H9 (cell line): ENCODE measurements at regions not wholly inside any gene's neighbourhood (a gene's known extent, or its start where the extent isn't known, plus 50 kb on each side); places are given as distances from the start of the nearest gene placed in this dataset.

Experiments
- DNase-seq: peaks from one replicate; pipeline ENCODE4 v3.0.0-alpha.2; 2017
- H2AFZ ChIP-seq: one replicate; pipeline ENCODE4 v1.6.1; 2013; ENCODE audit warnings: mild to moderate bottlenecking, low read length, control low read depth, moderate library complexity
- H2AK5ac ChIP-seq: 2 replicates; pipeline ENCODE4 v1.6.1; 2013; ENCODE audit warnings: low read length, control low read depth, mixed read lengths; ENCODE audit not compliant: insufficient read length
- H2BK120ac ChIP-seq: one replicate; pipeline ENCODE4 v1.6.1; 2013; ENCODE audit warnings: low read depth, mild to moderate bottlenecking, low read length, control low read depth, inconsistent platforms; ENCODE audit not compliant: poor library complexity, severe bottlenecking
- H2BK12ac ChIP-seq: 2 replicates; pipeline ENCODE4 v1.6.1; 2013; ENCODE audit warnings: low read length, control low read depth, mixed read lengths, low read depth; ENCODE audit not compliant: insufficient read length
- H2BK15ac ChIP-seq: 2 replicates; pipeline ENCODE4 v1.6.1; 2013; ENCODE audit warnings: low read depth, low read length, control low read depth
- H2BK20ac ChIP-seq: one replicate; pipeline ENCODE4 v1.6.1; 2013; ENCODE audit warnings: low read depth, mild to moderate bottlenecking, low read length, control low read depth, inconsistent platforms; ENCODE audit not compliant: poor library complexity, severe bottlenecking
- H2BK5ac ChIP-seq: 2 replicates; pipeline ENCODE4 v1.6.1; 2013; ENCODE audit warnings: low read length, control low read depth, mixed read lengths; ENCODE audit not compliant: insufficient read length
- H3K14ac ChIP-seq: 2 replicates; pipeline ENCODE4 v1.6.1; 2013; ENCODE audit warnings: low read length, control low read depth; ENCODE audit not compliant: insufficient read depth
- H3K18ac ChIP-seq: 2 replicates; pipeline ENCODE4 v1.6.1; 2013; ENCODE audit warnings: low read depth, mild to moderate bottlenecking, mixed read lengths, low read length, control low read depth; ENCODE audit not compliant: insufficient read length
- H3K23ac ChIP-seq: 2 replicates; pipeline ENCODE4 v1.6.1; 2013; ENCODE audit warnings: low read length, control low read depth, mixed read lengths, low read depth; ENCODE audit not compliant: insufficient read length
- H3K23me2 ChIP-seq: 2 replicates; pipeline ENCODE4 v1.6.1; 2013; ENCODE audit warnings: low read depth, mild to moderate bottlenecking, mixed read lengths, low read length, control low read depth; ENCODE audit not compliant: insufficient read length, poor library complexity, severe bottlenecking
- H3K27ac ChIP-seq: 2 replicates; pipeline ENCODE4 v1.5.1; 2013; ENCODE audit warnings: low read length, control low read depth, mixed read lengths, low read depth; ENCODE audit not compliant: insufficient read length
- H3K27me3 ChIP-seq: 2 replicates; pipeline ENCODE4 v1.6.1; 2013; ENCODE audit warnings: low read length, control low read depth, inconsistent platforms; ENCODE audit not compliant: insufficient read depth
- H3K4ac ChIP-seq: 2 replicates; pipeline ENCODE4 v1.6.1; 2013; ENCODE audit warnings: low read depth, mild to moderate bottlenecking, control low read depth, inconsistent platforms, low read length, moderate library complexity
- H3K4me1 ChIP-seq: 2 replicates; pipeline ENCODE4 v1.6.1; 2013; ENCODE audit warnings: low read length, control low read depth, inconsistent platforms; ENCODE audit not compliant: insufficient read depth
- H3K4me2 ChIP-seq: 2 replicates; pipeline ENCODE4 v1.6.1; 2013; ENCODE audit warnings: low read length, control low read depth, mixed read lengths; ENCODE audit not compliant: insufficient read length, insufficient read depth
- H3K56ac ChIP-seq: 2 replicates; pipeline ENCODE4 v1.6.1; 2013; ENCODE audit warnings: low read depth, mild to moderate bottlenecking, mixed read lengths, low read length, control low read depth; ENCODE audit not compliant: insufficient read length
- H3K79me1 ChIP-seq: 2 replicates; pipeline ENCODE4 v1.6.1; 2013; ENCODE audit warnings: low read depth, mild to moderate bottlenecking, moderate library complexity, low read length, control low read depth, inconsistent platforms; ENCODE audit not compliant: insufficient read depth, poor library complexity, severe bottlenecking
- H3K79me2 ChIP-seq: 2 replicates; pipeline ENCODE4 v1.6.1; 2013; ENCODE audit warnings: low read length, control low read depth, inconsistent platforms; ENCODE audit not compliant: insufficient read depth
- H3K9ac ChIP-seq: 2 replicates; pipeline ENCODE4 v1.6.1; 2013; ENCODE audit warnings: low read length, control low read depth, mixed read lengths; ENCODE audit not compliant: insufficient read length; ENCODE audit errors: extremely low read depth
- H3K9me3 ChIP-seq: one replicate; pipeline ENCODE4 v1.6.1; 2013; ENCODE audit warnings: low read depth, low read length, inconsistent platforms; ENCODE audit not compliant: control insufficient read depth
- H3T11ph ChIP-seq: one replicate; pipeline ENCODE4 v1.6.1; 2013; ENCODE audit warnings: mild to moderate bottlenecking, low read length, control low read depth, inconsistent platforms
- H4K20me1 ChIP-seq: one replicate; pipeline ENCODE4 v1.6.1; 2013; ENCODE audit not compliant: control insufficient read depth, insufficient read length, insufficient read depth
- H4K5ac ChIP-seq: 2 replicates; pipeline ENCODE4 v1.6.1; 2013; ENCODE audit warnings: low read depth, mild to moderate bottlenecking, mixed read lengths, low read length, control low read depth; ENCODE audit not compliant: insufficient read length
- H4K8ac ChIP-seq: replicated peaks from 2 replicates; pipeline ENCODE4 v1.6.1; 2013; ENCODE audit warnings: low read length, control low read depth, mixed read lengths, low read depth; ENCODE audit not compliant: insufficient read length
- H4K91ac ChIP-seq: 2 replicates; pipeline ENCODE4 v1.6.1; 2013; ENCODE audit warnings: low read depth, mild to moderate bottlenecking, moderate library complexity, mixed read lengths, low read length, control low read depth; ENCODE audit not compliant: insufficient read length
- H3K27ac Mint-ChIP-seq, 3 experiments: 2 replicates in 2 of 3; 3 replicates in 1 of 3; pipeline ENCODE4 v1.8.0; 2020 to 2021; ENCODE audit warnings: mixed read lengths in 3 of 3, mild to moderate bottlenecking in 1 of 3, moderate library complexity in 1 of 3
- H3K27me3 Mint-ChIP-seq: 2 replicates; pipeline ENCODE4 v1.8.0; 2021; ENCODE audit warnings: low read depth, mild to moderate bottlenecking, moderate library complexity, mixed read lengths
- H3K36me3 Mint-ChIP-seq, 3 experiments: 2 replicates in 2 of 3; 3 replicates in 1 of 3; pipeline ENCODE4 v1.8.0; 2020 to 2021; ENCODE audit warnings: low read depth in 3 of 3, mixed read lengths in 3 of 3; ENCODE audit not compliant: insufficient read depth in 1 of 3
- H3K4me1 Mint-ChIP-seq, 2 experiments: 2 replicates each; pipeline ENCODE4 v1.8.0; 2020; ENCODE audit warnings: mixed read lengths in 2 of 2
- H3K4me3 Mint-ChIP-seq, 2 experiments: 2 replicates in 1 of 2; 3 replicates in 1 of 2; pipeline ENCODE4 v1.8.0; 2020 to 2021; ENCODE audit warnings: mild to moderate bottlenecking in 2 of 2, mixed read lengths in 2 of 2, moderate library complexity in 1 of 2
- H3K9me3 Mint-ChIP-seq, 2 experiments: 2 replicates in 1 of 2; 3 replicates in 1 of 2; pipeline ENCODE4 v1.8.0; 2020; ENCODE audit warnings: mild to moderate bottlenecking in 2 of 2, mixed read lengths in 2 of 2, moderate library complexity in 1 of 2
- WGBS: extraction: QIAGEN DNeasy Blood & Tissue Kit; methylation state at CpG from one replicate; pipeline ENCODE4 v1.1.7; 2013; ENCODE audit warnings: missing lambda C conversion rate, low lambda C conversion rate, mixed read lengths; ENCODE audit not compliant: insufficient read length; ENCODE audit errors: extremely low coverage; 5-methylcytosine and 5-hydroxymethylcytosine counted together
- TF ChIP-seq, protein P1 (sequence below): fragments of 200-600 bp; sonication (generic); conservative IDR thresholded peaks from 3 replicates; pipeline ENCODE4 v1.8.0; 2021; ENCODE audit warnings: antibody characterized with exemption, mild to moderate bottlenecking

DNA sequence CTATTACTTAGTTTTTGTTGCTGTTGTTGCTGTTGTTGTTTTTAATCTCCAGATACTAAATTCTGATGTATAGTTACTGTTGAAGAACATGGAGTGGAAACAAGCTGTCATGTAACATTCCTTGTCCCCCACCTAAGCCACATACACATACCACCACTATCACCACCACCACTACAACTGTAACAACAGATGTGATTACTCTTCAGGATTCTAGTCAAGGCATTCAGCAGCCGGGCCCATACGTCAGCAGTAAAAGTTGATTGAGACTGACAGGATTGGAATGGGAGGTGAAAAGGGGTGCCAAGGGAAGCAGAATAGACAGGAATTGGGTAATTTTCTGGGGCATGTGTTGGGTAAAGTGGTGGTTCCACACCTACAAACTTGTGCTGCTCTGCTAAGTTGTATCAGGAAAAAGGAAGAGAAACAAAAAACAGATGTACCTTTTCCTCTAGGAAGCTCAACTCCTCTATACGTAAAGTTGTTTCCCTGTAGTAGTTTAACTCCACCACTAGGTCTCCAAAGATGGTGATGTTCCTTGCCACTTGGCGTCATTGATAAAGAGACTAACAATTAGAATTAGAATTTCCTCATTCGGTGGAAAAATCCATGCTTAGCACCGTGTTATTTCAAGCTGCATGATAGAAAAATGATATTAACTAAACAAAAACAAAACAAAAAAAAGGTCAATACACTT, 138.6 kb downstream of the ARRDC3 start:
- H3K23me2 ChIP-seq: no peaks in the 10 kb centered on the region
- H3K18ac ChIP-seq: no peak overlapping the region
- H3T11ph ChIP-seq: no peak overlapping the region
- H3K9ac ChIP-seq: no peak overlapping the region
- no peak overlapping the region for H2BK20ac ChIP-seq
- H2AFZ ChIP-seq: no peak overlapping the region
- H4K5ac ChIP-seq: no peak overlapping the region
- H3K27me3 Mint-ChIP-seq: no peaks in the 10 kb centered on the region
- peaks cover 0 to 2% of the 10 kb centered on the region in 2 experiments; a peak in 1 of 4 replicates for H3K4me1 Mint-ChIP-seq
- no peaks in the 10 kb centered on the region for H3K9me3 ChIP-seq
- H3K79me2 ChIP-seq: no peaks in the 10 kb centered on the region
- no CpG with 5 or more reads among the region's 6 CpGs for WGBS
- no peak overlapping the region for H3K23ac ChIP-seq
- H2BK120ac ChIP-seq: no peak overlapping the region
- no peak overlapping the region for H3K4me3 Mint-ChIP-seq
- no peaks in the 10 kb centered on the region for H4K20me1 ChIP-seq
- no peak overlapping the region for H2BK5ac ChIP-seq
- no peak overlapping the region for H2BK15ac ChIP-seq
- no peak overlapping the region for H2AK5ac ChIP-seq
- no peaks in the 10 kb centered on the region for H3K27me3 ChIP-seq
- H3K27ac Mint-ChIP-seq: no peak overlapping the region; a peak in 1 of 7 replicates
- no peak overlapping the region for H4K91ac ChIP-seq
- no peak overlapping the region for H3K4ac ChIP-seq
- no peak overlapping the region for H3K56ac ChIP-seq
- H3K27ac ChIP-seq: no peak overlapping the region
- H3K36me3 Mint-ChIP-seq: peaks cover 0 to 8% (median 4%) of the 10 kb centered on the region in 3 experiments; a peak in 3 of 7 replicates
- H3K4me1 ChIP-seq: no peaks in the 10 kb centered on the region
- no peak overlapping the region for H3K4me2 ChIP-seq
- H3K14ac ChIP-seq: no peak overlapping the region
- H3K9me3 Mint-ChIP-seq: peaks cover 5 to 8% of the 10 kb centered on the region in 2 experiments
- DNase-seq: no peak
- no peak overlapping the region for H2BK12ac ChIP-seq
- no peaks in the 10 kb centered on the region for H3K79me1 ChIP-seq
- H4K8ac ChIP-seq: no peak overlapping the region
- TF ChIP-seq, protein P1, sequence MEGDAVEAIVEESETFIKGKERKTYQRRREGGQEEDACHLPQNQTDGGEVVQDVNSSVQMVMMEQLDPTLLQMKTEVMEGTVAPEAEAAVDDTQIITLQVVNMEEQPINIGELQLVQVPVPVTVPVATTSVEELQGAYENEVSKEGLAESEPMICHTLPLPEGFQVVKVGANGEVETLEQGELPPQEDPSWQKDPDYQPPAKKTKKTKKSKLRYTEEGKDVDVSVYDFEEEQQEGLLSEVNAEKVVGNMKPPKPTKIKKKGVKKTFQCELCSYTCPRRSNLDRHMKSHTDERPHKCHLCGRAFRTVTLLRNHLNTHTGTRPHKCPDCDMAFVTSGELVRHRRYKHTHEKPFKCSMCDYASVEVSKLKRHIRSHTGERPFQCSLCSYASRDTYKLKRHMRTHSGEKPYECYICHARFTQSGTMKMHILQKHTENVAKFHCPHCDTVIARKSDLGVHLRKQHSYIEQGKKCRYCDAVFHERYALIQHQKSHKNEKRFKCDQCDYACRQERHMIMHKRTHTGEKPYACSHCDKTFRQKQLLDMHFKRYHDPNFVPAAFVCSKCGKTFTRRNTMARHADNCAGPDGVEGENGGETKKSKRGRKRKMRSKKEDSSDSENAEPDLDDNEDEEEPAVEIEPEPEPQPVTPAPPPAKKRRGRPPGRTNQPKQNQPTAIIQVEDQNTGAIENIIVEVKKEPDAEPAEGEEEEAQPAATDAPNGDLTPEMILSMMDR: peak; percentile 47
